Psoas muscle (tissue), 7 donors: ENCODE measurements at regions not wholly inside any gene's neighbourhood (a gene's known extent, or its start where the extent isn't known, plus 50 kb on each side); places are given as distances from the start of the nearest gene placed in this dataset.

Experiments
- ATAC-seq, 4 donors: fragments of 200-7000 bp; cut with Tn5 transposase; one replicate each; pipeline ENCODE4 v1.9.1; 2020; ENCODE audit warnings: moderate library complexity in 3 of 4, mild to moderate bottlenecking in 2 of 4
- DNase-seq, 2 donors: peaks; one replicate each; pipeline ENCODE4 v3.0.0-alpha.2; 2020
- H3K27ac ChIP-seq: fragments of 200-600 bp; one replicate; pipeline ENCODE4 v1.8.0; 2022
- H3K27me3 ChIP-seq, 3 donors: fragments of 200-600 bp in 1 of 3; one replicate each; pipeline versions ENCODE4 v1.6.1 to v1.8.0; 2013 to 2022; ENCODE audit warnings: low read length in 2 of 3, mild to moderate bottlenecking in 2 of 3, moderate library complexity in 1 of 3; ENCODE audit not compliant: insufficient read depth in 3 of 3
- H3K36me3 ChIP-seq, 2 donors: fragments of 200-600 bp in 1 of 2; one replicate each; pipeline versions ENCODE4 v1.6.1 to v1.8.0; 2013 to 2022; ENCODE audit warnings: low read depth in 1 of 2, mild to moderate bottlenecking in 1 of 2, moderate library complexity in 1 of 2; ENCODE audit not compliant: insufficient read depth in 1 of 2
- H3K4me1 ChIP-seq: fragments of 200-600 bp; one replicate; pipeline ENCODE4 v1.8.0; 2022
- H3K4me3 ChIP-seq: fragments of 200-600 bp; one replicate; pipeline ENCODE4 v1.8.0; 2022; ENCODE audit warnings: mild to moderate bottlenecking
- H3K9me3 ChIP-seq: fragments of 200-600 bp; one replicate; pipeline ENCODE4 v1.8.0; 2022
- WGBS, 3 donors: extraction: QIAGEN DNeasy Blood & Tissue Kit; methylation state at CpG; one replicate each; pipeline versions ENCODE4 v1.1.6 to v1.1.7; 2013; 5-methylcytosine and 5-hydroxymethylcytosine counted together
- intact Hi-C, 2 donors: fragments of 100-400 bp; cut with DNase I; formaldehyde crosslinking; loops; one replicate each; pipeline versions ENCODE4 v1.11.0 to v1.14.2; 2022
- TF ChIP-seq, protein P1 (sequence below): fragments of 200-600 bp; IDR thresholded peaks from one replicate; pipeline ENCODE4 v1.8.0; 2022; ENCODE audit warnings: antibody characterized with exemption
- donor health status: healthy with polysubstance abuse.
- donor health status: DM: no; HTN: no; CAD: no; lungs with moderate emphysema.
- donor health status: Bipolar disorder and iron deficiency.
- donor health status: healthy.
- donor health status: DM: yes; HTN: yes; CAD: no.
- donor health status: DM: no; HTN: no; CAD: no.
- donor health status: DM: yes; HTN: yes; CAD: no.

DNA sequence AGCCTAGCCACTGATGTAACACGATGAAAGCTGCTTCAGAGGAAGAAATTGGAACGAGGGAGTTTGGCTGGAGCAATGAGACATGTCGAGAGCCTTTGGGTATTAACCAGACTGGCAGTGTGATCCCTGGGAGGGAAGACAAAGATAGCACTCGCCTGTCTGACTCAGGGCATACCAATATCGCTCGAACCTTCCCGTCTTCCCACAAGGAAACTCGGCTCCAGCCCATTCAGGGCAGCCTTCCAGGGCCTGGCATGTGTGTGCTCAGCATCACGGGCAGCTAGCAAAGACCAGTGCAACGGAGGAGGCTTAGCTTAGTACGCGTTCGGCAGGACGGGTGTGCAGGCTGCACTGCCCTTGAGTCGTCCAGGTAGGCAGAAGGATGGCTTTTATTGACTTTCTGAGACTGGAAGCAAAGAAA is 356.9 kb upstream of the WWC1 start:
- no peaks in the 10 kb centered on the region for H3K36me3 ChIP-seq
- WGBS, 3 donors: 28 to 40% (median 31%) methylated on average over 15 of the region's 15 CpGs
- H3K4me1 ChIP-seq: no peaks in the 10 kb centered on the region
- no peak overlapping the region for H3K4me3 ChIP-seq
- no peak for ATAC-seq
- intact Hi-C loops: no loop called here
- TF ChIP-seq, protein P1, sequence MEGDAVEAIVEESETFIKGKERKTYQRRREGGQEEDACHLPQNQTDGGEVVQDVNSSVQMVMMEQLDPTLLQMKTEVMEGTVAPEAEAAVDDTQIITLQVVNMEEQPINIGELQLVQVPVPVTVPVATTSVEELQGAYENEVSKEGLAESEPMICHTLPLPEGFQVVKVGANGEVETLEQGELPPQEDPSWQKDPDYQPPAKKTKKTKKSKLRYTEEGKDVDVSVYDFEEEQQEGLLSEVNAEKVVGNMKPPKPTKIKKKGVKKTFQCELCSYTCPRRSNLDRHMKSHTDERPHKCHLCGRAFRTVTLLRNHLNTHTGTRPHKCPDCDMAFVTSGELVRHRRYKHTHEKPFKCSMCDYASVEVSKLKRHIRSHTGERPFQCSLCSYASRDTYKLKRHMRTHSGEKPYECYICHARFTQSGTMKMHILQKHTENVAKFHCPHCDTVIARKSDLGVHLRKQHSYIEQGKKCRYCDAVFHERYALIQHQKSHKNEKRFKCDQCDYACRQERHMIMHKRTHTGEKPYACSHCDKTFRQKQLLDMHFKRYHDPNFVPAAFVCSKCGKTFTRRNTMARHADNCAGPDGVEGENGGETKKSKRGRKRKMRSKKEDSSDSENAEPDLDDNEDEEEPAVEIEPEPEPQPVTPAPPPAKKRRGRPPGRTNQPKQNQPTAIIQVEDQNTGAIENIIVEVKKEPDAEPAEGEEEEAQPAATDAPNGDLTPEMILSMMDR: no peak
- no peak overlapping the region for H3K27ac ChIP-seq
- DNase-seq: no peak
- H3K9me3 ChIP-seq: no peaks in the 10 kb centered on the region
- peaks cover 0 to 1% (median 0%) of the 10 kb centered on the region in 3 donors for H3K27me3 ChIP-seq

DNA sequence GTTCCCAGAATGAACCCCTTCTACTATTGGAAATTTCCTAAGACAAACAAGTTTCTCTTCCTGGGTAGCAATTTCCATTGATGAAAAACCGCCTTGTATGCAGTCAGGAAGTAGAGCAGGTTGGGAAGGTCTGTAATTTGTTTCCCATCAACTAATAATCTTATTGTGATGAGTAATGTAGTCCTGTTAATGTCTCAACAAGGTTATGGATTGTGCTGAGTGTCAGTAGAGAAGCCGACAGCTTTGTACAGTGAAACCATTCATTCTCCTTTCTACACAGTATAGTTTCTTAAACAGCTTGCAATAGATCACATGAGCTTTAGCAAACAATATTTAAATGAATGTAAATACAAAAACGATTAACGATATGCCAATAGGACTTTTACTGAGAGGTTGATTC is 355.4 kb upstream of the WWC1 start:
- no peak for DNase-seq
- intact Hi-C loops: no loop called here
- H3K4me1 ChIP-seq: no peaks in the 10 kb centered on the region
- H3K27ac ChIP-seq: no peak overlapping the region
- H3K9me3 ChIP-seq: no peaks in the 10 kb centered on the region
- WGBS, 3 donors: 80 to 90% (median 85%) methylated on average over 4 of the region's 4 CpGs
- no peak overlapping the region for H3K4me3 ChIP-seq
- TF ChIP-seq, protein P1: no peak
- H3K27me3 ChIP-seq: peaks cover 0 to 1% (median 0%) of the 10 kb centered on the region in 3 donors
- H3K36me3 ChIP-seq: no peaks in the 10 kb centered on the region
- ATAC-seq: no peak

DNA sequence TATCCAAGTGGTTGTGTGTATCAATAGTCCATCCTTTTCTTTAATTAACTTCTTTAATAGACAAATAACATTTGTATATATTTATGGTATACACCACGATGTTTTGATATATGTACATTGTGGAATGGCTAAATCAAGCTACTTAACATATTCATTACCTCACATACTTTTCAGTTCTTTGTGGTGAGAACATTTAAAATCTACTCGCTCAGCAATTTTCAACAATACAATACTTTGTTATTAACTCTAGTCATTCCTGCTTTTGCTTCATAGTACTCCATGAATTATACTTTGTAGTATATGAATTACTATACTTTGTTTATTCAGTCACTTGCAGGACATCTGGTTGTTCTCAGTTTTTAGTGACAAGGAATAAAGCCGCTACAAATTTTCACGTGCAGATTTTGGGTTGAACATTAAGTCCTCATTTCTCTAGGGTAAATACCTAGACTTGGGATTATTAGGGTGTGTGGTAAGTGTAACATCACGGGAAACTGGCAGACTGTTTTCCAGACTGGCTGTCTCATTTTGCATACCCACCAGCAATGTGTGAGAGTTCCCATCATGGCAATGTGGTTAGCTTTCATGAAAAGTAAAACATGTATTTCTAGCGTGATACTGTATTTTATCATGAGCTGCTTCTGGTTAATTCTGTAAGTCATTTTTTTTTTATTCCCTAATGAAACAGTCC is 354.4 kb upstream of the WWC1 start:
- Histone ChIP-seq H3K4me1 (no peaks in the 10 kb centered on the region), H3K4me3 (no peak overlapping the region), H3K36me3 (no peaks in the 10 kb centered on the region), H3K27me3 (peaks cover 0 to 1% (median 0%) of the 10 kb centered on the region in 3 donors), H3K27ac (no peak overlapping the region), H3K9me3 (no peaks in the 10 kb centered on the region)
- TF ChIP-seq, protein P1: no peak
- WGBS, 3 donors: 59 to 65% (median 60%) methylated on average over 6 of the region's 6 CpGs
- DNase-seq (no peak), ATAC-seq (no peak)
- intact Hi-C loops: no loop called here

DNA sequence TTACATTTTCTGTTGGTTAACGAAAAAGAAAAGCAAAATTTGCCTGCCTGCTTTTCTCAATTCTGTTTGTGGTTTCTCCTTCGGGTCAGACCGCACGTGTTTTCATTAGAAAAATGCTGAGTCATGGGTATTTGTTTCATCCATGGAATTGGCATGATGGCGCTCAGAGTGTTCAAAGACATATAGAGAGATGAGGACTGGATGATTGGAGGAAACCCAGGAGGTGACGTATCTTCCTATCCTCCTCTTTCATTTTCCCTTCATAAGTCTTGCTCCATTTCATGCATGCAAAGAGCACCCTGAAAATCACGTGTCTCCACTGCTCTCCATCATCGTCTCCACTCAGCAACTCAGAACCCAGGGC is 353.8 kb upstream of the WWC1 start:
- H3K36me3 ChIP-seq: no peaks in the 10 kb centered on the region
- 64 to 67% (median 64%) methylated on average over 8 of the region's 8 CpGs for WGBS, 3 donors
- H3K4me1 ChIP-seq: no peaks in the 10 kb centered on the region
- peaks cover 0 to 1% (median 0%) of the 10 kb centered on the region in 3 donors for H3K27me3 ChIP-seq
- DNase-seq: no peak
- TF ChIP-seq, protein P1: no peak
- no peaks in the 10 kb centered on the region for H3K9me3 ChIP-seq
- intact Hi-C loops: no loop called here
- H3K27ac ChIP-seq: no peak overlapping the region
- no peak for ATAC-seq
- no peak overlapping the region for H3K4me3 ChIP-seq

DNA sequence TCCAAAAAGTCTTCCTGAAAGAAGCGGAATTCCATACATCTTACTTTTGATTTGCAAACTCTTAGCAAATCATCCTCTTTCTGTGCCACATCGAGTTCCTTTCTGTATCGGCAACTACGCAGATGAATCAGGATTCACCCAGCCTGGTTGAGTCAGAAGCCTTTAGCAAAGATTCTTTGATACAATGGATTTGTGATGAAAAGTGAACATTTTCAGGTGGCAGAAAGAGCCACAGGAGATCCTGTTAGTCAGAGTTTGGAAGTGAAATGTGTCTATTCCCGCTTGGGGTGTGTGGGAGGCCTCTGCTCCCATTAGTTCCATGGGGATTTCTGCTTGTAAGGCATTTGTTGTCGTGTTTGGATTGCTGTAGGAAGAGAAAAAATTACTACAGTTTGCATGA is 351.8 kb upstream of the WWC1 start:
- no peak for DNase-seq
- Histone ChIP-seq H3K27me3 (peaks cover 0 to 1% (median 0%) of the 10 kb centered on the region in 3 donors), H3K4me3 (no peak overlapping the region), H3K4me1 (no peaks in the 10 kb centered on the region), H3K36me3 (no peaks in the 10 kb centered on the region), H3K9me3 (no peaks in the 10 kb centered on the region), H3K27ac (no peak overlapping the region)
- WGBS, 3 donors: 76 to 81% (median 78%) methylated on average over 6 of the region's 6 CpGs
- ATAC-seq: no peak
- intact Hi-C loops: no loop called here
- TF ChIP-seq, protein P1: no peak
